ENCODE measurements at regions not wholly inside any gene's neighbourhood (a gene's known extent, or its start where the extent isn't known, plus 50 kb on each side); places are given as distances from the start of the nearest gene placed in this dataset.
"Not testable (repeated sequence)": the region's sequence is repeated elsewhere in the genome, so short reads cannot be mapped to it uniquely, and the experiment has no call there.

DNA sequence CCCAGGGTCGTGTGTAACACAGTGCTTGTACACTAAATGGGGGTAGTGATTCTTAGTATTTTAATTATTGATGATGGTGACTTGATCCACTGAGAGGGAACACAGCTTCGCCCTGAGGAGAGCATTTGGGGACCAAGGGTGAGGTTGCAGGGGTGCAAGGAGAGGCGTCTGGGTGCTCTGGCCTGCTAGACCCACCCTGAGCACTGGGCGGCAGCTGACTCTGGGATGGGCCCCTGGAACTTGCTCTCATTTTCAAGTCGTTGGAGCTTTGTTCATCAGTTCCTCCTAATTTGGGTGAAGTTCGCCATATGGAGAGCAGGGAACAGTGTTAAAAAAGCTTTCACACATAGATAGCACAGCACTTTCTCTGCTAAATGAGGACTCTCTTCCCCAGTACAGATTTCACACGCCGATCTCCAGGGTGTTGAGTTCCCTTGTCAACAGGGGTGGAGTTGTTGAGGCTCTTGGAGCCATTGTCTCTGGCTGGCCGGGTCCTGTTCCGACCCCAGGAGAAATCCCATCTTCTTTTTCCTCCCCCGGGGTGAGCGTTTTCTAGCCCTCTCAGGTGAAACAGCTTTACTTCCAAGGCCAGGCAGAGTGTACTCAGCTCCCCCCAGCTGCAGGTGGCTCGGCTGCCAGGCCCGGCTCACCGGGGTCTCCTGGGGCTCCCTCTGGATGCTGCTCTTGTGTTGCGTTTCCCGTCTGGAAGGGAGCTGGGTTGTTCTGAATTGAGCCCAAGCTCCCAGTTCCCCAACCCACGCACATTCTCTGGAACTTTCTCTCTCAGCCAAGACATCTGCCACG is 367.4 kb downstream of the RPS6KC1 start:
- DNase-seq = no peak

GRCh38 chr1:213419401-213420030 is 368.5 kb downstream of the RPS6KC1 start:
- DNase-seq = no peak

DNA sequence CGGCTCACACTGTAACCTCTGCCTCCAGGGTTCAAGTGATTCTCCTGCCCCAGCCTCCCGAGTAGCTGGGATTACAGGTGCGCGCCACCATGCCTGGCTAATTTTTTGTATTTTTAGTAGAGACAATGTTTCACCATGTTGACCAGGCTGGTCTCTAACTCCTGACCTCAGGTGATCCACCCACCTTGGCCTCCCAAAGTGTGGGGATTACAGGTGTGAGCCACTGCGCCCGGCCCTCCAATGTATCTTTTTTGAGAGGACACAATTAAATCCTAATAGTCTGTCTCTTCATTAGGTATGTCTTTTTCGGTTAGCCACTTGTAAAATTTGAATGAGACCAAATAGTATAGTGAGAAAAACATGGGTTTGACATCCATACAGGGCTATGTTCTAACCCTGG is 370.1 kb downstream of the RPS6KC1 start:
- not testable (repeated sequence) for DNase-seq

DNA sequence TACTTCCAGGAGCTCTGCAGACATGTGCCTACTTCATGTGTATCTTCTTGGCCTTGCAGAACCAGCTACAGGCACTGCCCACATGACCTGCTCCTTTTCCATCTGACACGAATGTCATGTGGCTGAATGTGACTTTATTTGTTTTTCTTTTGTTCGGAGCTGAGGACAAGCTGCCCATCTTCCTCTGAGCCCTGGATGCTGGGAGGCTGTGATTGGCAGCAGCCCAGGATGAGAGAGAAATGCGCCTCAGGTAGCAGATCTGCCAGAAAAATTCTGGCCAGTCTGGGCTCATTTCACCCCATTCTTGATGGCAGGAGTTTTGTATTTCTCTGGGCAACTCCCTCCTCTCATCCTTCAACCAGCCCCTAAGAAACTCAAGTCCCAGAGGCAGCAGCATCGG is 372.0 kb downstream of the RPS6KC1 start:
- DNase-seq = no peak

GRCh38 chr1:213423605-213424004 is 372.6 kb downstream of the RPS6KC1 start:
- no peak for DNase-seq

GRCh38 chr1:213425376-213426030 is 374.5 kb downstream of the RPS6KC1 start:
- DNase-seq = no peak

DNA sequence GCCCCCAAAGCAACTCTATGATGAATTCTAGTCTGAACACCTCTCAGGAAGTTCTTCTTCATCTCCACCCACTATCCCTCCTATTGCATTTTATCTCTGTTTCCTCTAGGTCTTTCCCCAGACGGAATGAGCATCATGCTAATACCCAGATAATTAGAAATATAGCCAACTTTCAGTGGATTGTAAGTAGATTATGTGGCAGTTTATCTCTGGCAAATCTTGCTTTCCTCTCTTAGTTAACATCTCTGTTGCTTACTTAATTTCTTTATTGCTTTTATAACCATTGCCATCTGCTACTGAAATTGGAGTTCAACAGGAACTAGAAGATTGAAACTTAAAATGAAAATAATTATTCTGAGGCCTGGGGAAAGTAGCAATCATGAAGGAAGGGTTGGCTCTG is 378.6 kb downstream of the RPS6KC1 start:
- no peak for DNase-seq

GRCh38 chr1:213435715-213436114 is 384.7 kb downstream of the RPS6KC1 start:
- DNase-seq = no peak

DNA sequence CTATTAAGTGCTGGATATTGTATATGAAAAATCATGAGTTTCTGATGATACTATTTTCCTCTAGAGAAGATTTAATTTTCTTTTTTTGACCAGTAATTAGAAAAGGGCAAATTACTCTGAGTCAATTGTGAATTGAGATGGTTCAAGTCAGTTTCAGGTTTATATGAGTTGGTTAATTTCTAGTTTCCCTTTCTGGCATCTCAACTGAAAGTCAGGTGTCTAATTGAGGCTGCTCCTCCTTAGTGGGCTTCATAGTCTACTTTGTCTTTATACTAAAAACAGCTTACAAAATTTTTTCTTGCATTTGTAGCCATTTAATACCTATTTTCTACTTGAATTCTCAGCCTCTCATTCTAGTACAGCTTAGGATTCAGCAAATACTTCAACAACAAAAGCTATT is 387.3 kb downstream of the RPS6KC1 start:
- DNase-seq = no peak

DNA sequence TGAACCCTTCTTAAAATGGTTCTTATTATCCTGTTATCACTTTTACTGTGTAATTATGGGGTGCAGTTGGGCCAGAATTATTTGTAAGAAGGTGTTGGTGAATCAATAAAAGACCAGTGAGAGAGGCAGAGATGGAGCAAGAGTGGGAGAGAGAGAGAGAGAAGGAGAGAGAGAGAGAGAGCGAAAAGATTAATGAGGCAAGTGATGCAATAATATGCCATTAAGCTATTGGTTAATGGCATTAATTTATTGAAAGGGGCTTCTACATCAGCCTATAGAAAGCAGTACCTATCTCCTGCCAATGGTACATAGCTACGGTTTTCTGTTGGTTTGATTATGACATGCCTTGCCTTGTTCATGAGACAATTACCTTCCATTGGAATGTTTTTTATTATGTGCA is 388.7 kb downstream of the RPS6KC1 start:
- no peak for DNase-seq

- no peak for DNase-seq
These were observed 389.7 kb downstream of the RPS6KC1 start for GRCh38 chr1:213440766-213441165.

GRCh38 chr1:213443415-213443814 is 392.4 kb downstream of the RPS6KC1 start:
- DNase-seq = no peak

DNA sequence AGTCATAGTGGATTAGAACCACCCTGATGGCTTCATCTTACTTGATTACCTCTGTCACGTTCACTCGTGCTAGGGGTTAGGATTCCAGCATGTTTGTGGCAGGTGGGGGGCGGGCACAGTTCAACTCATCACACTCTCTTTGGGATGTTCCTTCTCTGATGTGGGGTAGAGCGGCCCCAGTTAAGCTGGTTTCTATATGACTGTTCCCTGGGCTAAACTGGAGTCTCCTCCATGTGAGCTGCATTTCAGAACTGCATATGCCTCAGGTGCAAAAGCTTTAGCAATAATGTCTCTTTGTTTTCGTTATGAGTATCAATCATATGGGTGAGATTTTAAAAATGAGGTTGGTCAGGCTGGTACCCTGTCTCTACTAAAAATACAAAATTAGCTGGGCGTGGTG is 393.2 kb downstream of the RPS6KC1 start:
- DNase-seq = no peak

DNA sequence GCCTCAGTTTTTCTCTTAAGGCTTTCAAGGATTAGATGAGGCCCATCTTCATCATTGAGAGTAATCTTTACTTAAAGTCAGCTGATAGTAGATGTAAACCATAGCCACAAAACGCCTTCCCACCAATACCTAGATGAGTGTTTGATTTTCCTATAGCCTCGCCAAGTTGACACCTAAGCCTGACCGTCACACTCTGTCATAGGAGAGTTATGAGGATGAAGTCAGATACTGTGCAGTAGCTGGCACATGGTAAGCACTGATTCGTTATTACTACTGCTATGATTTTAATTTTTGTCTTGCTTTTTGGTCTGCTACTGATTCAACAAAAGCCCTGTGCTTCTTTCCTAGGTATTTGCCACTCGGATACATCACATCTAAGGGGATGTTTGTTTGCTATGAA is 395.5 kb downstream of the RPS6KC1 start:
- DNase-seq = no peak

GRCh38 chr1:213448360-213448759 is 397.3 kb downstream of the RPS6KC1 start:
- no peak for DNase-seq

GRCh38 chr1:213448776-213449175 is 397.7 kb downstream of the RPS6KC1 start:
- no peak for DNase-seq

DNA sequence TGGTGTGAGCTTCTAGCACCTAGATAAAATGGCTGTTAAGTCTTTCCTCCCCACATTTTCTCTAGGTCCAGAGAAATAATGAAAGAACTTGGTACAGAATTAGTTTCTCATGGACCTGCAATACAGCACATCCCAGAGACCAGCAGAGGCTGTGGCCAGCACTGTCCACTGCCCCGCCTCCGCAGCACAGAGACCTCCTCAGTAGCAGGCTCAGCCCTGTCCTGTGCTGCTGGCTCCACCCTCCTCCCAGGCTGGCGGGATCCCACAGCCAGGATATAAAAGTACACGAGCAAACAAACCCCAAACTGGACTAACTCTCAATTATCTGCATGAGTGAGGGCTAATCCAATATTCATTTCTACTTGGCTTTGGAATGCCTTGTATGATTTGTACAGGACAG is 401.5 kb downstream of the RPS6KC1 start:
- DNase-seq = no peak

DNA sequence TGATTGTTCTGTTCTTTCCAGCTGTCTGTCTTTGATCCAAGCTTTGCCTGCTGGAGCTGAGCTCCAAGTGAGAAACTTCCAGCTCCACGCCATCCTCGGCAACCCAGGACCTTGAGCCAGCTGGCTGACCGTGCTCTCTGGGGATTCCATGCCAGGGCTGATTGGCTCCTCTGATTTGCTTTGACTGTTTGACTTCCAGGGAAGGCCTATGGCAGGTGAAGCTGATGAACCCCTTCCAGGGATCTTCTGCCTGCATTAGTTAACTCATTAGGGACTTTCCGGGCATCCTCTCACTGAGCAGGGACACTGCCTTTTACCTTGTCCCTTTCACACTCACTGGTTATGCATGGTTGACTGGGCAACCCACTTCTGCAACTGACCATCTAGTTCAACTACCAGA is 406.1 kb downstream of the RPS6KC1 start:
- DNase-seq = no peak

GRCh38 chr1:213457733-213458132 is 406.7 kb downstream of the RPS6KC1 start:
- no peak for DNase-seq

GRCh38 chr1:213462374-213462773 is 411.3 kb downstream of the RPS6KC1 start:
- DNase-seq = not testable (repeated sequence)

GRCh38 chr1:213464786-213465460 is 413.9 kb downstream of the RPS6KC1 start:
- no peak for DNase-seq

GRCh38 chr1:213466541-213466940 is 415.5 kb downstream of the RPS6KC1 start:
- no peak for DNase-seq

DNA sequence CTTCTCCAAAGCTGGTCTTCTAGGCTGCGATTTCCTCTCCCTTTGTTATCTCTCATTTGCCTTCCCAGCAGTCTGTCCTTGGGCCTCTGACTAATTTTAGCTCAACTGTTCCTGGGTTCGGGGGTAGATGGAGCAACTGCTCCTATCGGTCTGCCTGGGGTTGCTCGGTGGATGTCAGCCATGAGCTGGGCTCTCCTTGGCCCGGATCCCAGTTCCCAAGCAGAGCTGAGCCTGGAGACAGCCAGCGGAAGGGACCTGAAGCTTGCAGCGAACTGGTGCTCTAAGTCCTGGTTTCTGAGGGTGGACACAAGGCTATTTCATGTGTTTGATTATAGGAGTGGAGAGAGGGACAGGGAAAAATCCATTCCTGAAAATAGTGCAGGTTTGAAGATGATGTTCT is 423.0 kb downstream of the RPS6KC1 start:
- DNase-seq = no peak

DNA sequence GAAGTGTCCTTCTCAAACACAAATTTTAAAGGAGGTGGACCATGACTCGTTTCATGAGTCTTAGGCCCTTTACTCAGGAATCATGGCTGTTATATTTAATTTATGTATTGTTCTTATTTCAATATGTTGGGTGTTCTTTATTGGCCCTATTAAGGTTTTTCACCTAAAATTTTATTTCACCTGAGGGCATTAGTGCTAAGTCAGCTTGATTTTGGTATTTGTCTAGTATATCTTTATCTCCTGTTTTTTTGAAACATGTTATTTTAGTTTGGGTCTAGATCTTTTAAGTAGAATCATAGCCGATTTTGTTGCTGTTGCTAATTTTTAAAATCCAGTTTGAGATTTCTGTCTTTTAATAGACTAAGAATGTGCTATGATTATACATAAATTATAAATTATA is 430.4 kb downstream of the RPS6KC1 start:
- DNase-seq = no peak
